ENCODE measurements at regions not wholly inside any gene's neighbourhood (a gene's known extent, or its start where the extent isn't known, plus 50 kb on each side); places are given as distances from the start of the nearest gene placed in this dataset.

DNA sequence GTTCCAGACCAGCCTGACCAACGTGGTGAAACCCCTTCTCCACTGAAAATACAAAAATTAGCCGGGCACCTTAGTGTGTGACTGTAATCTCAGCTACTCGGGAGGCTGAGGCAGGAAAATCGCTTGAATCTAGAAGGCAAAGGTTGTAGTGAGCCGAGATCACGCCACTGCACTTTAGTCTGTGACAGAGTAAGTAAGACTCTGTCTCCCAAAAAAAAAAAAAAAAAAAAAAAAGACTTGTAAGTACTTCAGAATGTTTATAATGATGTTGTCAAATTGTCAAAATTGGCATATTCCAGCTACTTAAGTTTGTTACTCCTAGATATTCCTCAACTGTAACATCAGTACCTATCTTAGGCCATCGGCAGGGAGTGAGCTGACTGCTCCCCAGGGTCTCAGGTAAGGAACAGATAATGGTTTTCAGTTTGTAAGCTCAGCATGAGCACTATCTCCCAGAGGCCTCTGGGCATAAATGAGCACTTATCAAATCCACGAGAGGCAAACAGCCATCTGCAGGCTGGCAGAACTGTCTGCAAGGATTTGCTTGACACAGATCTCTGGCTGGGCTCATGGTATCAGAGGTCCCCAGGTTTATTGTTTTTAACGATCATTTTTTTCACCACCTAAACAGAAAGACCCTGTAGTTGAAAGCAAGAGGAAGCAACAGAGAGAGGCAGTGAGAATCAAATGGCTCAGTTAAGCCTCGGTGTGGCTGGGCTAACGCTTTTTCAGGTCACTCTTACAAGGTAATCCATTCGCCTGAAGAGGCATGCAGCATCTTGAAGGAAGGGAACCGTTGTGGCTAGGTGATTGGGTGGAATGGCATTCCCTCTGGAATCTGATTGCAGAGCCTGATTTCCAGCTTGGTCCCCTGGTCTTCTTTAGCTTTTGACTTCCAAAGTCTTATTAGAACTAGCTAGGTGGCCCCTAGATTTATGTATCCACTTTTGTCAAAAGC lies 115.9 kb downstream of the LY86 start:
- H3K27me3 ChIP-seq (ENCODE audit: control insufficient read depth in 2 of 2, insufficient read depth in 2 of 2, low read length in 2 of 2) = no peaks in the 10 kb centered on the region
- DNase-seq (ENCODE audit: extremely low read depth in 1 of 4, low spot score in 3 of 4) (peak; percentile 50 to 79 (median 52)), FAIRE-seq (peak; percentile 67), ATAC-seq (peak; percentile 25)
- H2AFZ ChIP-seq (ENCODE audit: low read depth, low read length) = peak overlapping the region; percentile 32
- H3K79me2 ChIP-seq (ENCODE audit: control insufficient read depth, insufficient read depth, low read length) = no peaks in the 10 kb centered on the region
- no peaks in the 10 kb centered on the region for H4K20me1 ChIP-seq (replicated peaks; ENCODE audit: control insufficient read depth, insufficient read depth, low read length)
- H3K4me3 ChIP-seq = no peak overlapping the region
- CTCF ChIA-PET (ENCODE audit: low intra/inter-chr PET ratio) = no interaction called here
- no peaks in the 10 kb centered on the region; the same call in 2 of the 3 replicates for H3K36me3 ChIP-seq (ENCODE audit: control insufficient read depth, insufficient read depth, low read length)
- intact Hi-C loops (cut with micrococcal nuclease) = no loop called here
- no TSS peak for BruUV-seq (replicated peaks)
- H3K4me1 ChIP-seq (replicated peaks in 1 of 2; ENCODE audit: control insufficient read depth in 2 of 2, insufficient read depth in 2 of 2, low read length in 2 of 2) = peaks cover 41 to 67% of the 10 kb centered on the region in 2 experiments; a peak in 4 of 5 replicates
- 20% methylated on average over 13 of the region's 13 CpGs for WGBS (ENCODE audit: insufficient coverage, low coverage, missing lambda C conversion rate)
- POLR2A ChIA-PET = interaction anchor here (0.6 to 1.3 kb wide), 3 partner anchors 14 to 402 kb away, joined by 3 to 4 read pairs (median 4); no protein-coding TSS in a partner anchor
- in situ Hi-C loops (cut with MboI) = no loop called here
- H3K9me3 ChIP-seq (replicated peaks; ENCODE audit: control insufficient read depth, insufficient read depth, low read depth, low read length) = no peaks in the 10 kb centered on the region
- peak overlapping the region; percentile 15; the same call in 1 of the 2 replicates for H3K4me2 ChIP-seq (ENCODE audit: insufficient read depth, low read length)
- H3K9me1 ChIP-seq (ENCODE audit: control insufficient read depth, insufficient read depth, low read length) = no peaks in the 10 kb centered on the region
- peak overlapping the region; percentile 4; the same call in 1 of the 3 replicates for H3K27ac ChIP-seq (ENCODE audit: extremely low read depth, low read depth, low read length)
- peak overlapping the region; percentile 5 to 69; a peak in 1 of 4 replicates for H3K9ac ChIP-seq (ENCODE audit: insufficient read depth in 1 of 2, low read depth in 2 of 2, low read length in 2 of 2)
- TF ChIP-seq TRIM24 (IDR thresholded peaks at IDR 0.05) (peak in 1 of 2 experiments; percentile 50; a peak in 1 of 4 replicates), RBFOX2 (IDR thresholded peaks at IDR 0.05; ENCODE audit: low read depth, low read length) (no peak)
- TF ChIP-seq, protein P1, sequence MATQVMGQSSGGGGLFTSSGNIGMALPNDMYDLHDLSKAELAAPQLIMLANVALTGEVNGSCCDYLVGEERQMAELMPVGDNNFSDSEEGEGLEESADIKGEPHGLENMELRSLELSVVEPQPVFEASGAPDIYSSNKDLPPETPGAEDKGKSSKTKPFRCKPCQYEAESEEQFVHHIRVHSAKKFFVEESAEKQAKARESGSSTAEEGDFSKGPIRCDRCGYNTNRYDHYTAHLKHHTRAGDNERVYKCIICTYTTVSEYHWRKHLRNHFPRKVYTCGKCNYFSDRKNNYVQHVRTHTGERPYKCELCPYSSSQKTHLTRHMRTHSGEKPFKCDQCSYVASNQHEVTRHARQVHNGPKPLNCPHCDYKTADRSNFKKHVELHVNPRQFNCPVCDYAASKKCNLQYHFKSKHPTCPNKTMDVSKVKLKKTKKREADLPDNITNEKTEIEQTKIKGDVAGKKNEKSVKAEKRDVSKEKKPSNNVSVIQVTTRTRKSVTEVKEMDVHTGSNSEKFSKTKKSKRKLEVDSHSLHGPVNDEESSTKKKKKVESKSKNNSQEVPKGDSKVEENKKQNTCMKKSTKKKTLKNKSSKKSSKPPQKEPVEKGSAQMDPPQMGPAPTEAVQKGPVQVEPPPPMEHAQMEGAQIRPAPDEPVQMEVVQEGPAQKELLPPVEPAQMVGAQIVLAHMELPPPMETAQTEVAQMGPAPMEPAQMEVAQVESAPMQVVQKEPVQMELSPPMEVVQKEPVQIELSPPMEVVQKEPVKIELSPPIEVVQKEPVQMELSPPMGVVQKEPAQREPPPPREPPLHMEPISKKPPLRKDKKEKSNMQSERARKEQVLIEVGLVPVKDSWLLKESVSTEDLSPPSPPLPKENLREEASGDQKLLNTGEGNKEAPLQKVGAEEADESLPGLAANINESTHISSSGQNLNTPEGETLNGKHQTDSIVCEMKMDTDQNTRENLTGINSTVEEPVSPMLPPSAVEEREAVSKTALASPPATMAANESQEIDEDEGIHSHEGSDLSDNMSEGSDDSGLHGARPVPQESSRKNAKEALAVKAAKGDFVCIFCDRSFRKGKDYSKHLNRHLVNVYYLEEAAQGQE (IDR thresholded peaks at IDR 0.05; ENCODE audit: borderline replicate concordance) = no peak
- TF ChIP-seq, protein P1 (CRISPR knock-in tag; IDR thresholded peaks at IDR 0.05; ENCODE audit: low read depth) = no peak

Data from K562 (cell line).